SK-N-SH (cell line): ENCODE measurements at regions not wholly inside any gene's neighbourhood (a gene's known extent, or its start where the extent isn't known, plus 50 kb on each side); places are given as distances from the start of the nearest gene placed in this dataset.

ENCODE experiments used
- CTCF ChIA-PET: fragments of 300-600, 350-600 bp; formaldehyde crosslinking; extraction: SDS; loops from one replicate; lab custom pipeline; 2021; lab: Yijun Ruan, JAX
- POLR2A ChIA-PET: fragments of 350-600 bp; sonication (Branson Sonifier 250); formaldehyde crosslinking; extraction: SDS; loops from one replicate; lab custom pipeline; 2020; ENCODE audit warnings: antibody characterized with exemption, inconsistent platforms; lab: Yijun Ruan, JAX
- DNase-seq: peaks from one replicate; pipeline ENCODE4 v3.0.0; 2012
- H2AFZ ChIP-seq: fragments of 200-600 bp; sonication (generic); 2 replicates; pipeline ENCODE4 v1.8.1; 2016; ENCODE audit warnings: antibody characterized with exemption, mild to moderate bottlenecking, low read depth
- H3F3A ChIP-seq: fragments of 200-600 bp; sonication (generic); replicated peaks from 2 replicates; pipeline ENCODE3; 2016; ENCODE audit warnings: antibody characterized with exemption, mild to moderate bottlenecking; ENCODE audit not compliant: insufficient read depth
- H3K27ac ChIP-seq, 2 experiments: fragments of 200-500 bp in 1 of 2; fragments of 200-600 bp in 1 of 2; sonication (Bioruptor generic) in 1 of 2; sonication (generic), shearing (Covaris generic) in 1 of 2; 2 replicates each; pipeline versions ENCODE4 v1.5.1 to v1.6.1; 2014 to 2016; ENCODE audit warnings: low read depth in 2 of 2, inconsistent platforms in 1 of 2, low read length in 1 of 2, mild to moderate bottlenecking in 1 of 2, mixed read lengths in 1 of 2
- H3K27me3 ChIP-seq: fragments of 200-600 bp; sonication (generic), shearing (Covaris generic); 2 replicates; pipeline ENCODE4 v1.6.1; 2016; ENCODE audit warnings: mixed run types; ENCODE audit not compliant: insufficient read depth
- H3K36me3 ChIP-seq, 2 experiments: fragments of 200-500 bp in 1 of 2; fragments of 200-600 bp in 1 of 2; sonication (Bioruptor generic) in 1 of 2; sonication (generic) in 1 of 2; replicated peaks in 1 of 2; 2 replicates each; pipeline versions ENCODE3 to v1.5.1; 2014 to 2016; ENCODE audit warnings: low read length in 1 of 2, mild to moderate bottlenecking in 1 of 2; ENCODE audit not compliant: insufficient read depth in 2 of 2, control insufficient read depth in 1 of 2
- H3K4me1 ChIP-seq, 2 experiments: fragments of 200-500 bp in 1 of 2; fragments of 200-600 bp in 1 of 2; sonication (Bioruptor generic) in 1 of 2; sonication (generic), shearing (Covaris generic) in 1 of 2; 2 replicates each; pipeline versions ENCODE4 v1.5.1 to v1.6.1; 2014 to 2016; ENCODE audit warnings: low read depth in 1 of 2, low read length in 1 of 2, mixed run types in 1 of 2; ENCODE audit not compliant: insufficient read depth in 2 of 2, control insufficient read depth in 1 of 2
- H3K4me2 ChIP-seq: fragments of 200-600 bp; sonication (generic), shearing (Covaris generic); 2 replicates; pipeline ENCODE4 v1.6.1; 2017; ENCODE audit warnings: mixed run types
- H3K4me3 ChIP-seq, 2 experiments: fragments of 200-500 bp in 1 of 2; fragments of 200-600 bp in 1 of 2; sonication (Bioruptor generic) in 1 of 2; sonication (generic), shearing (Covaris generic) in 1 of 2; 2 replicates each; pipeline versions ENCODE4 v1.5.1 to v1.8.1; 2014 to 2016; ENCODE audit warnings: low read depth in 2 of 2, inconsistent platforms in 1 of 2, low read length in 1 of 2, mild to moderate bottlenecking in 1 of 2, mixed read lengths in 1 of 2, moderate library complexity in 1 of 2
- H3K79me2 ChIP-seq: fragments of 200-600 bp; sonication (generic); 2 replicates; pipeline ENCODE4 v1.8.1; 2017; ENCODE audit warnings: mild to moderate bottlenecking; ENCODE audit not compliant: insufficient read depth
- H3K9ac ChIP-seq: fragments of 200-600 bp; sonication (generic); 2 replicates; pipeline ENCODE4 v1.6.1; 2017; ENCODE audit warnings: mixed run types
- H3K9me2 ChIP-seq: fragments of 200-600 bp; sonication (generic); 2 replicates; pipeline ENCODE4 v1.6.1; 2017; ENCODE audit warnings: mixed run types
- H3K9me3 ChIP-seq: fragments of 200-600 bp; sonication (generic); 2 replicates; pipeline ENCODE4 v1.6.1; 2017; ENCODE audit warnings: mixed run types, mild to moderate bottlenecking, moderate library complexity
- H4K20me1 ChIP-seq: fragments of 200-600 bp; sonication (generic); 2 replicates; pipeline ENCODE4 v1.6.1; 2017; ENCODE audit warnings: mild to moderate bottlenecking, mixed run types; ENCODE audit not compliant: insufficient read depth
- EP300 ChIP-seq, 2 experiments: IDR thresholded peaks; 2 replicates each; pipeline versions ENCODE4 v1.4.0 to v1.6.1; 2012; ENCODE audit warnings: borderline replicate concordance in 1 of 2, low read depth in 1 of 2, low read length in 1 of 2
- EZH2phosphoT487 ChIP-seq: fragments of 200-600 bp; sonication (generic); IDR thresholded peaks from 2 replicates; pipeline ENCODE4 v1.6.1; 2017; ENCODE audit warnings: low read depth, mixed run types, mild to moderate bottlenecking, antibody characterized with exemption, moderate library complexity, borderline replicate concordance
- FOSL2 ChIP-seq: IDR thresholded peaks from 2 replicates; pipeline ENCODE4 v1.4.0; 2012; ENCODE audit warnings: low read depth, mild to moderate bottlenecking, moderate library complexity, borderline replicate concordance
- FOXJ3 ChIP-seq: sonication (generic); formaldehyde crosslinking; IDR thresholded peaks from 2 replicates; pipeline ENCODE4 v1.5.1; 2020; ENCODE audit warnings: mild to moderate bottlenecking, missing genetic modification reagents
- GABPA ChIP-seq: IDR thresholded peaks from 2 replicates; pipeline ENCODE4 v1.4.0; 2012; ENCODE audit warnings: low read depth, mild to moderate bottlenecking
- GATA2 ChIP-seq: sonication (generic); formaldehyde crosslinking; IDR thresholded peaks from 2 replicates; pipeline ENCODE4 v1.5.0; 2020; ENCODE audit warnings: mild to moderate bottlenecking, missing genetic modification reagents
- JUND ChIP-seq: IDR thresholded peaks from 2 replicates; pipeline ENCODE4 v1.4.0; 2012
- MXI1 ChIP-seq: IDR thresholded peaks from 2 replicates; pipeline ENCODE4 v1.6.1; 2012; ENCODE audit warnings: mild to moderate bottlenecking, low read depth, low read length, improper control_type of control experiment
- NFIC ChIP-seq: IDR thresholded peaks from 2 replicates; pipeline ENCODE4 v1.4.0; 2012; ENCODE audit warnings: borderline replicate concordance
- NRF1 ChIP-seq: IDR thresholded peaks from 2 replicates; pipeline ENCODE4 v1.6.1; 2012; ENCODE audit warnings: low read depth, mild to moderate bottlenecking, low read length
- POLR2AphosphoS5 ChIP-seq: IDR thresholded peaks from 2 replicates; pipeline ENCODE4 v1.6.1; 2012; ENCODE audit warnings: low read depth, low read length
- RAD21 ChIP-seq: IDR thresholded peaks from 2 replicates; pipeline ENCODE4 v1.6.1; 2012; ENCODE audit warnings: mild to moderate bottlenecking, low read length
- RCOR1 ChIP-seq: fragments of 150-350 bp; IDR thresholded peaks from 2 replicates; pipeline ENCODE4 v1.6.1; 2017; ENCODE audit warnings: antibody characterized with exemption, low read length
- RFX5 ChIP-seq: IDR thresholded peaks from 2 replicates; pipeline ENCODE4 v1.6.1; 2012; ENCODE audit warnings: mild to moderate bottlenecking, improper control_type of control experiment, low read length
- SIN3A ChIP-seq: IDR thresholded peaks from 2 replicates; pipeline ENCODE4 v1.6.1; 2012; ENCODE audit warnings: low read depth, mild to moderate bottlenecking, low read length, moderate library complexity, borderline replicate concordance
- TEAD4 ChIP-seq: IDR thresholded peaks from 2 replicates; pipeline ENCODE4 v1.4.0; 2012; ENCODE audit warnings: mild to moderate bottlenecking, borderline replicate concordance; ENCODE audit not compliant: insufficient read depth
- USF2 ChIP-seq: fragments of 150-350 bp; IDR thresholded peaks from 2 replicates; pipeline ENCODE4 v1.6.1; 2017; ENCODE audit warnings: antibody characterized with exemption, low read length, low read depth, borderline replicate concordance
- WGBS: methylation state at CpG from one replicate; pipeline ENCODE4 v1.1.6; 2017; ENCODE audit warnings: low lambda C conversion rate; 5-methylcytosine and 5-hydroxymethylcytosine counted together
- TF ChIP-seq, protein P1 (sequence below): fragments of 150-350 bp; IDR thresholded peaks from 2 replicates; pipeline ENCODE4 v1.6.1; 2016; ENCODE audit warnings: mild to moderate bottlenecking, low read depth, low read length
- TF ChIP-seq, protein P2 (sequence below): IDR thresholded peaks from 2 replicates; pipeline ENCODE4; 2012
- TF ChIP-seq, protein P3 (sequence below): IDR thresholded peaks from 2 replicates; pipeline ENCODE4 v1.6.1; 2012; ENCODE audit warnings: mild to moderate bottlenecking, low read depth, low read length, moderate library complexity

GRCh38 chrX:8075636-8076035 lies 95.4 kb downstream of the VCX2 start:
- ChIA-PET CTCF (no interaction called here), POLR2A (no interaction called here)
- H3K9me2 ChIP-seq, result no peaks in the 10 kb centered on the region
- no peaks in the 10 kb centered on the region for H3K27me3 ChIP-seq
- no peaks in the 10 kb centered on the region for H3K36me3 ChIP-seq
- no peak overlapping the region for H3K9ac ChIP-seq
- no peaks in the 10 kb centered on the region for H4K20me1 ChIP-seq
- DNase-seq, result no peak
- no peak overlapping the region for H2AFZ ChIP-seq
- H3K9me3 ChIP-seq, result no peaks in the 10 kb centered on the region
- H3K79me2 ChIP-seq, result no peaks in the 10 kb centered on the region
- no peak overlapping the region for H3K4me2 ChIP-seq
- no peaks in the 10 kb centered on the region for H3K4me1 ChIP-seq
- TF ChIP-seq NRF1, result no peak
- TF ChIP-seq SIN3A, result no peak
- TF ChIP-seq, protein P1, sequence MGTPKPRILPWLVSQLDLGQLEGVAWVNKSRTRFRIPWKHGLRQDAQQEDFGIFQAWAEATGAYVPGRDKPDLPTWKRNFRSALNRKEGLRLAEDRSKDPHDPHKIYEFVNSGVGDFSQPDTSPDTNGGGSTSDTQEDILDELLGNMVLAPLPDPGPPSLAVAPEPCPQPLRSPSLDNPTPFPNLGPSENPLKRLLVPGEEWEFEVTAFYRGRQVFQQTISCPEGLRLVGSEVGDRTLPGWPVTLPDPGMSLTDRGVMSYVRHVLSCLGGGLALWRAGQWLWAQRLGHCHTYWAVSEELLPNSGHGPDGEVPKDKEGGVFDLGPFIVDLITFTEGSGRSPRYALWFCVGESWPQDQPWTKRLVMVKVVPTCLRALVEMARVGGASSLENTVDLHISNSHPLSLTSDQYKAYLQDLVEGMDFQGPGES, result no peak
- TF ChIP-seq, protein P2, sequence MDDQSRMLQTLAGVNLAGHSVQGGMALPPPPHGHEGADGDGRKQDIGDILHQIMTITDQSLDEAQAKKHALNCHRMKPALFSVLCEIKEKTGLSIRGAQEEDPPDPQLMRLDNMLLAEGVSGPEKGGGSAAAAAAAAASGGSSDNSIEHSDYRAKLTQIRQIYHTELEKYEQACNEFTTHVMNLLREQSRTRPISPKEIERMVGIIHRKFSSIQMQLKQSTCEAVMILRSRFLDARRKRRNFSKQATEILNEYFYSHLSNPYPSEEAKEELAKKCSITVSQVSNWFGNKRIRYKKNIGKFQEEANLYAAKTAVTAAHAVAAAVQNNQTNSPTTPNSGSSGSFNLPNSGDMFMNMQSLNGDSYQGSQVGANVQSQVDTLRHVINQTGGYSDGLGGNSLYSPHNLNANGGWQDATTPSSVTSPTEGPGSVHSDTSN, result no peak
- TF ChIP-seq TEAD4, result no peak
- TF ChIP-seq POLR2AphosphoS5, result no peak
- TF ChIP-seq GABPA, result no peak
- no peak for TF ChIP-seq USF2
- TF ChIP-seq FOXJ3 (CRISPR knock-in tag), result no peak
- no peak for TF ChIP-seq RAD21
- TF ChIP-seq, all 33 proteins: peak for 0
- Histone ChIP-seq H3F3A (no peaks in the 10 kb centered on the region), H3K4me3 (no peak overlapping the region), H3K27ac (no peak overlapping the region)

- CTCF ChIA-PET, result interaction anchor here (0.8 kb wide), 1 partner anchor 11 kb away, joined by 3 read pairs; no protein-coding TSS in a partner anchor
- POLR2A ChIA-PET, result no interaction called here
- no peak overlapping the region for H3K4me2 ChIP-seq
- no peak overlapping the region for H3K9ac ChIP-seq
- no peaks in the 10 kb centered on the region for H3K4me1 ChIP-seq
- H3K9me3 ChIP-seq, result no peaks in the 10 kb centered on the region
- no peak for DNase-seq
- no peaks in the 10 kb centered on the region for H3K9me2 ChIP-seq
- no peak overlapping the region for H2AFZ ChIP-seq
- H3F3A ChIP-seq, result no peaks in the 10 kb centered on the region
- no peaks in the 10 kb centered on the region for H3K36me3 ChIP-seq
- no peaks in the 10 kb centered on the region for H3K27me3 ChIP-seq
- H4K20me1 ChIP-seq, result no peaks in the 10 kb centered on the region
- no peak overlapping the region for H3K27ac ChIP-seq
- WGBS, result 10% methylated on average over 8 of the region's 8 CpGs
- no peak overlapping the region for H3K4me3 ChIP-seq
- H3K79me2 ChIP-seq, result no peaks in the 10 kb centered on the region
- TF ChIP-seq NRF1 (no peak), EP300 (IDR thresholded peaks at IDR 0.05; ENCODE audit: borderline replicate concordance in 1 of 2, low read depth in 1 of 2, low read length in 1 of 2) (no peak), MXI1 (no peak), RFX5 (no peak), GATA2 (CRISPR knock-in tag) (no peak), FOSL2 (no peak), USF2 (no peak), RAD21 (no peak), NFIC (no peak), POLR2AphosphoS5 (no peak), RCOR1 (no peak), EZH2phosphoT487 (no peak), JUND (no peak)
- TF ChIP-seq, protein P3, sequence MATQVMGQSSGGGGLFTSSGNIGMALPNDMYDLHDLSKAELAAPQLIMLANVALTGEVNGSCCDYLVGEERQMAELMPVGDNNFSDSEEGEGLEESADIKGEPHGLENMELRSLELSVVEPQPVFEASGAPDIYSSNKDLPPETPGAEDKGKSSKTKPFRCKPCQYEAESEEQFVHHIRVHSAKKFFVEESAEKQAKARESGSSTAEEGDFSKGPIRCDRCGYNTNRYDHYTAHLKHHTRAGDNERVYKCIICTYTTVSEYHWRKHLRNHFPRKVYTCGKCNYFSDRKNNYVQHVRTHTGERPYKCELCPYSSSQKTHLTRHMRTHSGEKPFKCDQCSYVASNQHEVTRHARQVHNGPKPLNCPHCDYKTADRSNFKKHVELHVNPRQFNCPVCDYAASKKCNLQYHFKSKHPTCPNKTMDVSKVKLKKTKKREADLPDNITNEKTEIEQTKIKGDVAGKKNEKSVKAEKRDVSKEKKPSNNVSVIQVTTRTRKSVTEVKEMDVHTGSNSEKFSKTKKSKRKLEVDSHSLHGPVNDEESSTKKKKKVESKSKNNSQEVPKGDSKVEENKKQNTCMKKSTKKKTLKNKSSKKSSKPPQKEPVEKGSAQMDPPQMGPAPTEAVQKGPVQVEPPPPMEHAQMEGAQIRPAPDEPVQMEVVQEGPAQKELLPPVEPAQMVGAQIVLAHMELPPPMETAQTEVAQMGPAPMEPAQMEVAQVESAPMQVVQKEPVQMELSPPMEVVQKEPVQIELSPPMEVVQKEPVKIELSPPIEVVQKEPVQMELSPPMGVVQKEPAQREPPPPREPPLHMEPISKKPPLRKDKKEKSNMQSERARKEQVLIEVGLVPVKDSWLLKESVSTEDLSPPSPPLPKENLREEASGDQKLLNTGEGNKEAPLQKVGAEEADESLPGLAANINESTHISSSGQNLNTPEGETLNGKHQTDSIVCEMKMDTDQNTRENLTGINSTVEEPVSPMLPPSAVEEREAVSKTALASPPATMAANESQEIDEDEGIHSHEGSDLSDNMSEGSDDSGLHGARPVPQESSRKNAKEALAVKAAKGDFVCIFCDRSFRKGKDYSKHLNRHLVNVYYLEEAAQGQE, result no peak
These were observed 103.2 kb downstream of the VCX2 start for GRCh38 chrX:8067754-8068462.
